Testis (tissue), 2 donors: ENCODE measurements at regions not wholly inside any gene's neighbourhood (a gene's known extent, or its start where the extent isn't known, plus 50 kb on each side); places are given as distances from the start of the nearest gene placed in this dataset.

ENCODE experiments used
- DNase-seq: peaks from one replicate; pipeline ENCODE4 v3.0.0-alpha.2; 2019
- H3K27ac ChIP-seq, 2 donors: fragments of 200-600 bp; sonication (generic); one replicate each; pipeline ENCODE4 v1.5.1; 2019
- H3K27me3 ChIP-seq: fragments of 200-600 bp; sonication (generic); one replicate; pipeline ENCODE4 v1.5.1; 2019
- H3K36me3 ChIP-seq: fragments of 200-600 bp; sonication (generic); one replicate; pipeline ENCODE4 v1.5.1; 2017; ENCODE audit warnings: low read depth; ENCODE audit errors: missing control alignments
- H3K4me1 ChIP-seq: fragments of 200-600 bp; sonication (generic); one replicate; pipeline ENCODE4 v1.5.1; 2019
- H3K4me3 ChIP-seq, 2 donors: fragments of 200-600 bp; sonication (generic); one replicate each; pipeline ENCODE4 v1.5.1; 2017 to 2019
- H3K9me3 ChIP-seq: fragments of 200-600 bp; sonication (generic); one replicate; pipeline ENCODE4 v1.5.1; 2017
- POLR2A ChIP-seq: fragments of 450-650 bp; IDR thresholded peaks from one replicate; pipeline ENCODE4 v1.6.1; 2017; ENCODE audit warnings: antibody characterized with exemption, mild to moderate bottlenecking, moderate library complexity
- WGBS, 2 donors: methylation state at CpG; one replicate each; pipeline ENCODE4 v1.1.5; 2018; 5-methylcytosine and 5-hydroxymethylcytosine counted together
- intact Hi-C: fragments of 100-400 bp; cut with DNase I; formaldehyde crosslinking; loops from one replicate; pipeline ENCODE4 v1.15.1; 2023; ENCODE audit warnings: low total_unique reads
- TF ChIP-seq, protein P1 (sequence below), 3 experiments: fragments of 450-650 bp in 2 of 3; fragments of 200-600 bp in 1 of 3; sonication (generic) in 1 of 3; IDR thresholded peaks; one replicate each; pipeline ENCODE4 v1.5.1; 2016 to 2019; ENCODE audit warnings: antibody characterized with exemption in 3 of 3, mild to moderate bottlenecking in 2 of 3, moderate library complexity in 1 of 3

DNA sequence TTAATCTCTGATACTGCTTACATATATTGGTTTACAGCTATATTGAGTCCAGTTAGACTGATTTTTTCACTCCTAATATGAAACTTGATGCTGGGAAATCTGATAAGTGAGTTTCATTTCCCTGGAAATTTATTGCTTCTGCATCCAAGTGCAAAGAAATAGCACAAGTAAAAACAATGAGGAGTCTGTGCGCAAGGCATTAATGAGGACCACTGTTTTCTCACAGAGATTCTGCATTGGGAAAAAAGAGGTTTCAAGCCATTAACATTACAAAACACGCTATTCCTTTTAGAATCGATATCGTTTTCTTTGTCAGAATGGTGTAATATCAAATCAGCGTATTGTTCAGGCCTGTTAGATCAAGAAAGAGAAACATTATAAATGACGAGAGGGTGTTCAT, 723.3 kb upstream of the ARRDC4 start:
- no peaks in the 10 kb centered on the region for H3K4me1 ChIP-seq
- WGBS, 2 donors: 92 to 94% methylated on average over 6 of the region's 6 CpGs
- DNase-seq: no peak
- intact Hi-C loops: no loop called here
- no peaks in the 10 kb centered on the region for H3K27me3 ChIP-seq
- no peaks in the 10 kb centered on the region for H3K9me3 ChIP-seq
- no peak overlapping the region for H3K4me3 ChIP-seq
- no peak overlapping the region for H3K27ac ChIP-seq
- TF ChIP-seq POLR2A: no peak
- TF ChIP-seq, protein P1, sequence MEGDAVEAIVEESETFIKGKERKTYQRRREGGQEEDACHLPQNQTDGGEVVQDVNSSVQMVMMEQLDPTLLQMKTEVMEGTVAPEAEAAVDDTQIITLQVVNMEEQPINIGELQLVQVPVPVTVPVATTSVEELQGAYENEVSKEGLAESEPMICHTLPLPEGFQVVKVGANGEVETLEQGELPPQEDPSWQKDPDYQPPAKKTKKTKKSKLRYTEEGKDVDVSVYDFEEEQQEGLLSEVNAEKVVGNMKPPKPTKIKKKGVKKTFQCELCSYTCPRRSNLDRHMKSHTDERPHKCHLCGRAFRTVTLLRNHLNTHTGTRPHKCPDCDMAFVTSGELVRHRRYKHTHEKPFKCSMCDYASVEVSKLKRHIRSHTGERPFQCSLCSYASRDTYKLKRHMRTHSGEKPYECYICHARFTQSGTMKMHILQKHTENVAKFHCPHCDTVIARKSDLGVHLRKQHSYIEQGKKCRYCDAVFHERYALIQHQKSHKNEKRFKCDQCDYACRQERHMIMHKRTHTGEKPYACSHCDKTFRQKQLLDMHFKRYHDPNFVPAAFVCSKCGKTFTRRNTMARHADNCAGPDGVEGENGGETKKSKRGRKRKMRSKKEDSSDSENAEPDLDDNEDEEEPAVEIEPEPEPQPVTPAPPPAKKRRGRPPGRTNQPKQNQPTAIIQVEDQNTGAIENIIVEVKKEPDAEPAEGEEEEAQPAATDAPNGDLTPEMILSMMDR (IDR thresholded peaks at IDR 0.05): no peak
- H3K36me3 ChIP-seq: no peaks in the 10 kb centered on the region

DNA sequence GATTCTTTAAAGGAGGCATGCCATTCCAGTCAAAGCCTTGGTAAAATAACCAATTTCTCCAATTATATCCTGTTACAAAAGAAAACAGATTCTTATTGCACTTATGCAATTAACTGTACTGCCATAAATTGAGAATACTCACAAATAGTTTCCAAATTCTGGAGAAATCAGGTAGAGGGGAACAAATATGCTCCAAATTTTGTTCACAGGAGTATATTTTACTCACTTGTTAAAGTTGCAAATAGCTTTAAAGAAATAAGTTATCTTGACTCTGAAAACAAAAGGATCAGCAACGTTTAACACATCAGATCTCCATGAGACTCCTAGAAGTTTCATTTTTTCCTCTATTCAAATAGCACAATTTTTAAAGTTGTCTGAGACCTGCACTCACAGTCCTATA, 712.1 kb upstream of the ARRDC4 start:
- intact Hi-C loops: no loop called here
- H3K4me1 ChIP-seq: no peaks in the 10 kb centered on the region
- no peak overlapping the region for H3K4me3 ChIP-seq
- H3K36me3 ChIP-seq: no peaks in the 10 kb centered on the region
- TF ChIP-seq, protein P1 (IDR thresholded peaks at IDR 0.05): no peak
- TF ChIP-seq POLR2A: no peak
- DNase-seq: no peak
- H3K9me3 ChIP-seq: no peaks in the 10 kb centered on the region
- H3K27ac ChIP-seq: no peak overlapping the region
- H3K27me3 ChIP-seq: no peaks in the 10 kb centered on the region
- WGBS, 2 donors: 86 to 88% methylated on average over 1 of the region's 1 CpG

DNA sequence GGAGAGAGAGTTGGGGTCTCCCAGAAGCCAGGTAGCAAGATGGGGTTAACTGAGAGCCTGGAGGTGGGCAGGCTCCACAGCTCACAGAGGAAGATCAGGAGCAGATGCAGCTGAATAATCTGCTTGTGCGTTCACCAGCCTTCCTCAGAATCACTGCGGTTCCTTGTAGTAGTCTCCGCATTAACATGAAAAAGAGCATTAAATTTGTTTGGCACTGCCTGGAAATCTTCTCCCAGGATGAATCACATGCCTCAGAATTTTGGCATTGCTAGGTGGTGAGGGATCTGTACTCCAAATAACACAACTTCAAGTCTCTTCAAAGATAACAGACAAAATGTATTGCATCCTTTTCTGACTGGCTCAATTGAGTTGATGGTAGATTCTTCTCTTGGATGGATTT, 700.6 kb upstream of the ARRDC4 start:
- intact Hi-C loops: no loop called here
- Histone ChIP-seq H3K27me3 (no peaks in the 10 kb centered on the region), H3K4me1 (no peaks in the 10 kb centered on the region), H3K36me3 (no peaks in the 10 kb centered on the region), H3K27ac (no peak overlapping the region), H3K9me3 (no peaks in the 10 kb centered on the region), H3K4me3 (no peak overlapping the region)
- DNase-seq: no peak
- 79 to 90% methylated on average over 3 of the region's 3 CpGs for WGBS, 2 donors
- TF ChIP-seq, protein P1 (IDR thresholded peaks at IDR 0.05): no peak
- no peak for TF ChIP-seq POLR2A

DNA sequence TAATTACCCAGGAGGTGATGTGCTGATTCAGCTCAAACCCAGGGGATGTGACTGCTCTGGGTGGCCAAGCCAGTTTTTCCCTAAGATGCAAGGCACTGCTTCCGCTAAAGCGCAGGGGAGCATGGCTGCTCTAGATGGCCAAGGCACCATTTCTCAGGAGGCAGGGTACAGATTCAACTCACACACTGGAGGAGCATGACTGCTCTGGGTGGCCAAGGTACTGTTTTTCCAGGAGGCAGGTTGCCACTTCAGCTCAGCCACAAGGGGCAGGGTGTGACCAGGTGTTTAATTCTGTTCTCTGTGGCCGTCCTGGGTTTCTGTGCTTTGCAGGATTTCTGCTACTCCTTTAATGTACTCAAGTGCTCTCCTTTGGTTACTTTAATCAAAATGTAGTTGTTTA, 659.3 kb upstream of the ARRDC4 start:
- 96 to 97% methylated on average over 3 of the region's 3 CpGs for WGBS, 2 donors
- intact Hi-C loops: no loop called here
- no peaks in the 10 kb centered on the region for H3K4me1 ChIP-seq
- H3K27ac ChIP-seq: no peak overlapping the region
- H3K4me3 ChIP-seq: no peak overlapping the region
- TF ChIP-seq, protein P1 (IDR thresholded peaks at IDR 0.05): no peak
- no peak for TF ChIP-seq POLR2A
- H3K9me3 ChIP-seq: no peaks in the 10 kb centered on the region
- H3K36me3 ChIP-seq: no peaks in the 10 kb centered on the region
- no peaks in the 10 kb centered on the region for H3K27me3 ChIP-seq
- DNase-seq: no peak

DNA sequence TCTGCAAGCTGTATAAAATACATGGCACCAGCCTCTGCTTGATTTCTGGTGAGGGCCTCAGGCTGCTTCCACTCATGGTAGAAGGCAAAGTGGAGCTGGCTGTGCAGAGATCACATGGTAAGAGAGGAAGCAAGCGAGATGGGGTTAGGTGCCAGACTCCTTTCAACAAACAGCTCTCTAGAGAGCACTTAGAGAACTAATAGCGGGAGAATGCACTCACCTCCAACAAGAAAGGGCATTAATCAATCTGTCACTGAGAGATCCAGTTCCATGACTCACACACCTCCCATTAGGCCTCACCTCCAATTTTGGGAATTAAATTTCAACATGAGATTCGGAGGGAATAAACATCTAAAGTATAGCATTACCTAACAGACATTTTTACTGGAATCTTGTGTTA, 644.1 kb upstream of the ARRDC4 start:
- 70 to 83% methylated on average over 3 of the region's 3 CpGs for WGBS, 2 donors
- Histone ChIP-seq H3K27ac (no peak overlapping the region), H3K4me1 (no peaks in the 10 kb centered on the region), H3K9me3 (no peaks in the 10 kb centered on the region), H3K27me3 (no peaks in the 10 kb centered on the region), H3K4me3 (no peak overlapping the region), H3K36me3 (no peaks in the 10 kb centered on the region)
- intact Hi-C loops: no loop called here
- no peak for DNase-seq
- no peak for TF ChIP-seq POLR2A
- TF ChIP-seq, protein P1 (IDR thresholded peaks at IDR 0.05): no peak
